ENCODE measurements at regions not wholly inside any gene's neighbourhood (a gene's known extent, or its start where the extent isn't known, plus 50 kb on each side); places are given as distances from the start of the nearest gene placed in this dataset.
"Not testable (repeated sequence)": the region's sequence is repeated elsewhere in the genome, so short reads cannot be mapped to it uniquely, and the experiment has no call there.

DNA sequence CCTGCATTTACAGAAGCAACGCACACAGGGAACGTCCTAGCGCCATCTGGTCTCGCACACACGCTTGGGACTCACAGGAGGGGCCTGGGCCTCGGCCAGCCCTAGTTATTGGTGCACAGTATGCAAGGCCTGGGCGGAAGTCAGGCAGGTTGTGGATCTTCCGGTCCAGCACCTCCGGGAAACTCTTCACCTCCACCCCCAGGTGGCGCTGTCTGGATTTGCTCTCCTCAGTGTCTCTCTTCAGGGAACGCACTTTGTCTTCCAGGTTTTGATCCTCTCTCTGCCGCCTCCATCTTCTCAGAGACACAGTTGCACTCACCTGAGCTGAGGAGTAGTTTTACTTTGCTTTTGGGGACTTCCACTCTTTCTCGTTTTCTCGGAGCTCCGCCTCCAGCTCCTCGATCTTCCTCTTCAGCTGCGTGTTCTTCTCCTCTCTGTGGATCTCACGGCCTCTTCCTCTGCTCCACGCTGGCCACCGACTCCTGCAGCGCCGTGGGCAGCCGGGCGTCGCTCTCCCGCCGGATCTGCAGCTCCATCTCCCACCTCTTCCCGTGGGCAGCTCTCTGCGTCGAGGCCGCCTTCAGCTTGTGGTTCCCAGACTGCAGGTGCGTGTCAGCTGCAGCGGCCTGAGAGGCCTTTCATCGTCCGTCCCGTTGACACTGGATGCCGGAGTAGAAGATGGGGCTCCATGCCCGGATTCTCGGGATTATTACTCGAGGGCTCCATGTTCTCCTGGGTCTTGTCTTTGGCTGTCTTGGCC lies 933.8 kb downstream of the TMEM121 start:
- Histone ChIP-seq H3K9ac (no peak overlapping the region), H3K9me3 (ENCODE audit: low read depth) (no peaks in the 10 kb centered on the region), H3K4me1 (ENCODE audit: insufficient read depth) (no peaks in the 10 kb centered on the region), H3K4me3 (no peak overlapping the region), H3K36me3 (ENCODE audit: low read depth) (no peaks in the 10 kb centered on the region), H3F3A (ENCODE audit: insufficient read depth) (no peaks in the 10 kb centered on the region), H4K20me1 (ENCODE audit: insufficient read depth) (no peaks in the 10 kb centered on the region), H3K27ac (no peak overlapping the region), H3K27me3 (replicated peaks; ENCODE audit: insufficient read depth) (no peaks in the 10 kb centered on the region), H3K9me2 (ENCODE audit: insufficient read depth) (no peaks in the 10 kb centered on the region), H3K79me2 (ENCODE audit: insufficient read depth) (no peaks in the 10 kb centered on the region), H2AFZ (no peak overlapping the region), H3K4me2 (ENCODE audit: unreplicated experiment) (no peak overlapping the region)
- in situ Hi-C loops (cut with MboI) = no loop called here
- no peak for TF ChIP-seq EZH2phosphoT487 (IDR thresholded peaks at IDR 0.05; ENCODE audit: insufficient read depth, low read depth)
- no peak for TF ChIP-seq EZH2 (IDR thresholded peaks at IDR 0.05; ENCODE audit: insufficient read depth, poor library complexity, severe bottlenecking)
- no peak for DNase-seq
- WGBS, 2 experiments (ENCODE audit: low coverage in 1 of 2, low lambda C conversion rate in 2 of 2, missing lambda C conversion rate in 2 of 2) = 64 to 73% methylated on average over 38 to 40 of the region's 40 CpGs

- Histone ChIP-seq H3K9me3 (ENCODE audit: low read depth) (no peaks in the 10 kb centered on the region), H3K27ac (no peak overlapping the region), H3K4me3 (no peak overlapping the region), H4K20me1 (ENCODE audit: insufficient read depth) (no peaks in the 10 kb centered on the region), H3K9me2 (ENCODE audit: insufficient read depth) (no peaks in the 10 kb centered on the region), H3K9ac (no peak overlapping the region), H3K79me2 (ENCODE audit: insufficient read depth) (no peaks in the 10 kb centered on the region), H2AFZ (no peak overlapping the region), H3K4me1 (ENCODE audit: insufficient read depth) (no peaks in the 10 kb centered on the region), H3F3A (ENCODE audit: insufficient read depth) (no peaks in the 10 kb centered on the region), H3K27me3 (replicated peaks; ENCODE audit: insufficient read depth) (no peaks in the 10 kb centered on the region), H3K4me2 (ENCODE audit: unreplicated experiment) (no peak overlapping the region), H3K36me3 (ENCODE audit: low read depth) (no peaks in the 10 kb centered on the region)
- in situ Hi-C loops (cut with MboI) = no loop called here
- TF ChIP-seq EZH2 (IDR thresholded peaks at IDR 0.05; ENCODE audit: insufficient read depth, poor library complexity, severe bottlenecking) (no peak), EZH2phosphoT487 (IDR thresholded peaks at IDR 0.05; ENCODE audit: insufficient read depth, low read depth) (no peak)
- DNase-seq = no peak
- WGBS, 2 experiments (ENCODE audit: low coverage in 1 of 2, low lambda C conversion rate in 2 of 2, missing lambda C conversion rate in 2 of 2) = 77 to 82% methylated on average over 25 of the region's 25 CpGs
Observed at GRCh38 chr14:106460916-106461315, 934.5 kb downstream of the TMEM121 start.

GRCh38 chr14:106466483-106466882 lies 940.1 kb downstream of the TMEM121 start:
- H3K9me3 ChIP-seq (ENCODE audit: low read depth); H2AFZ ChIP-seq; H3K36me3 ChIP-seq (ENCODE audit: low read depth); H3K27me3 ChIP-seq (replicated peaks; ENCODE audit: insufficient read depth); H3K79me2 ChIP-seq (ENCODE audit: insufficient read depth); in situ Hi-C loops (cut with MboI); H4K20me1 ChIP-seq (ENCODE audit: insufficient read depth); H3F3A ChIP-seq (ENCODE audit: insufficient read depth); H3K9me2 ChIP-seq (ENCODE audit: insufficient read depth); H3K4me3 ChIP-seq; H3K9ac ChIP-seq; DNase-seq; H3K4me2 ChIP-seq (ENCODE audit: unreplicated experiment); H3K4me1 ChIP-seq (ENCODE audit: insufficient read depth); H3K27ac ChIP-seq: not testable (repeated sequence)
- 24 to 27% methylated on average over 4 of the region's 4 CpGs for WGBS, 2 experiments (ENCODE audit: low coverage in 1 of 2, low lambda C conversion rate in 2 of 2, missing lambda C conversion rate in 2 of 2)

DNA sequence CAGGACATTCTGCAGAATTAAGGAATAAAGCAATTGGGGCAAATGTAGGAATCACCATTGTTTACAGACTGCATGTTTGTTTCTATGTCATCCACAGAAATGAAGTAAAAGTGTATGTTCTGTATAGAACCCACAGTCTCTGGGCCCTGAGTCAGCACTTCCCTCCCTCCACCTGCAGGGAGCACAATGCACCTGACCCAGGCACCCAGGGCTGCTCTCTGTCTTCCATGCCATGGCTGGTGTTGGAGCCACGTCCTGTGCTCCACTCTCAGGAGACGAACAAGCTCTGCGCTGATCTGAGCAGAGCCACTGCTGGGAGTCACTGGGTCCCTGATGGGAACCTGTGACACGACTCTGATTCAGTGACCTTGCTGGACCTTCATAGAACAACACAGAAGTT lies 942.5 kb downstream of the TMEM121 start:
- H3K27ac ChIP-seq; H3K79me2 ChIP-seq (ENCODE audit: insufficient read depth); H3K9me3 ChIP-seq (ENCODE audit: low read depth); H3K4me3 ChIP-seq; H3F3A ChIP-seq (ENCODE audit: insufficient read depth); H4K20me1 ChIP-seq (ENCODE audit: insufficient read depth); H3K9me2 ChIP-seq (ENCODE audit: insufficient read depth); H3K9ac ChIP-seq; H3K36me3 ChIP-seq (ENCODE audit: low read depth); H3K4me2 ChIP-seq (ENCODE audit: unreplicated experiment); H3K4me1 ChIP-seq (ENCODE audit: insufficient read depth); H3K27me3 ChIP-seq (replicated peaks; ENCODE audit: insufficient read depth); DNase-seq; H2AFZ ChIP-seq; in situ Hi-C loops (cut with MboI): not testable (repeated sequence)
- WGBS, 2 experiments (ENCODE audit: low coverage in 1 of 2, low lambda C conversion rate in 2 of 2, missing lambda C conversion rate in 2 of 2) = 15 to 31% methylated on average over 4 of the region's 4 CpGs

DNA sequence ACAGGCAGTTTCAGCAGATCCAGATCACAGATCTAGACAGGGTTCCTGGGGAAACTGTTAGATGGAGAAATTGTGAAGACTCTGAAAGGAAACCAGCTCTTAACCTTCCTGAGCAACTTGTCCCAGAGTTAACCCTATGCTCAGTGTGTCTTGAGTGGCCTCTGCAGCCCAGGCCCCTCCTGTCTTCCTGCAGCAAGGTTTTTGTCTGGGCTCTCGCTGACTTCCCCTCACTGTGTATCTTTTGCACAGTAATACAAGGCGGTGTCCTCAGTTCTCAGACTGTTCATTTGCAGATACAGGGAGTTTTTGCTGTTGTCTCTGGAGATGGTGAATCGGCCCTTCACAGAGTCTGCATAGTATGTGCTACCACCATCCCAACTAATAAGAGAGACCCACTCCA lies 943.6 kb downstream of the TMEM121 start:
- H3K4me1 ChIP-seq (ENCODE audit: insufficient read depth); H3K9me3 ChIP-seq (ENCODE audit: low read depth); H3K4me2 ChIP-seq (ENCODE audit: unreplicated experiment); DNase-seq; H3K36me3 ChIP-seq (ENCODE audit: low read depth); H3K9ac ChIP-seq; H3K9me2 ChIP-seq (ENCODE audit: insufficient read depth); H4K20me1 ChIP-seq (ENCODE audit: insufficient read depth); H3K4me3 ChIP-seq; in situ Hi-C loops (cut with MboI); H2AFZ ChIP-seq; H3K79me2 ChIP-seq (ENCODE audit: insufficient read depth); H3K27me3 ChIP-seq (replicated peaks; ENCODE audit: insufficient read depth); H3K27ac ChIP-seq; H3F3A ChIP-seq (ENCODE audit: insufficient read depth): not testable (repeated sequence)
- 14 to 16% methylated on average over 3 of the region's 3 CpGs for WGBS, 2 experiments (ENCODE audit: low coverage in 1 of 2, low lambda C conversion rate in 2 of 2, missing lambda C conversion rate in 2 of 2)

GRCh38 chr14:106474261-106475028 lies 948.1 kb downstream of the TMEM121 start:
- H3K9me2 ChIP-seq (ENCODE audit: insufficient read depth); H3K4me1 ChIP-seq (ENCODE audit: insufficient read depth); H3F3A ChIP-seq (ENCODE audit: insufficient read depth); DNase-seq; H3K79me2 ChIP-seq (ENCODE audit: insufficient read depth); in situ Hi-C loops (cut with MboI); H3K4me2 ChIP-seq (ENCODE audit: unreplicated experiment); H3K27me3 ChIP-seq (replicated peaks; ENCODE audit: insufficient read depth); H3K4me3 ChIP-seq; H3K9ac ChIP-seq; H3K9me3 ChIP-seq (ENCODE audit: low read depth); H4K20me1 ChIP-seq (ENCODE audit: insufficient read depth); H2AFZ ChIP-seq; H3K36me3 ChIP-seq (ENCODE audit: low read depth); H3K27ac ChIP-seq: not testable (repeated sequence)
- 9 to 12% methylated on average over 6 of the region's 6 CpGs for WGBS, 2 experiments (ENCODE audit: low coverage in 1 of 2, low lambda C conversion rate in 2 of 2, missing lambda C conversion rate in 2 of 2)

GRCh38 chr14:106475214-106475613 lies 948.8 kb downstream of the TMEM121 start:
- H3F3A ChIP-seq (ENCODE audit: insufficient read depth); H2AFZ ChIP-seq; DNase-seq; in situ Hi-C loops (cut with MboI); H3K27me3 ChIP-seq (replicated peaks; ENCODE audit: insufficient read depth); H3K36me3 ChIP-seq (ENCODE audit: low read depth); H3K9ac ChIP-seq; H3K27ac ChIP-seq; H3K4me3 ChIP-seq; H4K20me1 ChIP-seq (ENCODE audit: insufficient read depth); H3K4me1 ChIP-seq (ENCODE audit: insufficient read depth); H3K4me2 ChIP-seq (ENCODE audit: unreplicated experiment); H3K9me3 ChIP-seq (ENCODE audit: low read depth); H3K9me2 ChIP-seq (ENCODE audit: insufficient read depth); H3K79me2 ChIP-seq (ENCODE audit: insufficient read depth): not testable (repeated sequence)
- WGBS, 2 experiments (ENCODE audit: low coverage in 1 of 2, low lambda C conversion rate in 2 of 2, missing lambda C conversion rate in 2 of 2) = 27 to 30% methylated on average over 3 of the region's 3 CpGs
